HG02973 (cell line): ENCODE measurements at regions not wholly inside any gene's neighbourhood (a gene's known extent, or its start where the extent isn't known, plus 50 kb on each side); places are given as distances from the start of the nearest gene placed in this dataset.

Source experiments
- ATAC-seq: cut with Tn5 transposase; IDR thresholded peaks from one replicate; pipeline ENCODE4 v1.9.1; 2021; ENCODE audit warnings: moderate library complexity; ENCODE audit not compliant: unreplicated experiment

GRCh38 chr1:38622197-38622596, 237.4 kb downstream of the RRAGC start:
- no peak for ATAC-seq

GRCh38 chr1:38616846-38617245, 242.7 kb downstream of the RRAGC start:
- ATAC-seq, result no peak

DNA sequence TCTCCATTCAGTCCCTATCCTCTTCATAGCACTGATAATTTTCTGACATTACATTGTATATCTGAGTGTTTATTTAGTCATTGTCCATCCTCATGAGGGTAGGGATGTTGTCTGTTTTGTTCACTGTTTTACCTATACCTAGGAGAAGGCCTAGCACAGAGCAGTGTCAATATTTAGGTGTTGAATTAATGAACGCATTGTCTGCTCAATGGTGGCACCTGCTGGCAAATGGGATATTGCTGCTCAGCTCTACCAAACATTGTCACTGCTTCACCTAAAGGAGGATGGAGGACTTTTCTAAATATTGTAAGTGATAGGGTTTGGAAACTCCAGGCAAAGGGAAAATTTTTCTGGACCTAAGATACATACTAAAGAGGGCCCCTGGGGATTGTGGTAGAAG, 243.9 kb downstream of the RRAGC start:
- ATAC-seq, result no peak

- no peak for ATAC-seq
These were observed 244.7 kb downstream of the RRAGC start for GRCh38 chr1:38614861-38615260.

DNA sequence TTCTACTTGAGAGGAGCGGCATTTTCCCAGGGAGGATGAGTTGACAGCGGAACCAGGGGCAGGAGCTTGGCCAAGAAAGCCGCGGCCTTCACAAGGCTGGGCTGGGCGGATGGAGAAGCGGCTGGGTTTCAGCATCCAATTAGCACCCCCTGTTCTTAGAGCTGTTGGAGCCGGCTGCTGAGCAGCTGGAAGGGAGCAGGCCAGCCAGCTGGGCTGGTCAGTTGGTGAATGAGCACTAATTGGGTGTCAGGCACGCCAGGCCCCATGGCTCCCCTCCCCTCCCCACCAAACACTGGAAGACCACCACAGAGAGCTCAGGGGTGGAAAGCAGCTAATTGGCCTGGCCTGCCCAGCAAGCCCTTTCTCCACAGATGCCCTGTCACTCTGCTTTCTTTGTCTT, 245.6 kb downstream of the RRAGC start:
- no peak for ATAC-seq

DNA sequence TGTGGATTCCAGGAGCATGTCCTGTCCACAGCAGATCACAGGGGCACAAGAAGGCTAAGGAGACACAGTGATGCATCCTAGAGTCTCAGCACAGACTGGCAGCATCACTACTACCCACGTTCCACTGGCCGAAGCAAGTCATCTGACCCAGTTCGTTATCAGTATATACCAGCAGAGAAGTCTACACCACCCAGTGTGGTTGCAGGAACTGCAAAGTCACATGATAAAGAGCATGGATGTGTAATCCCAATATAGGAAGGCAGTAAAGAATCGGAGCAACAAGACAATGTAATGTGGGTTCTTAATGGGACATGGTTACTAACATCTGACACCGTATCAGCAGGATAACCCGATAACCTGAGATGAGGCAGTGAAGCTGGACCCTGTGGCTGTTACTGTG, 246.6 kb downstream of the RRAGC start:
- no peak for ATAC-seq

DNA sequence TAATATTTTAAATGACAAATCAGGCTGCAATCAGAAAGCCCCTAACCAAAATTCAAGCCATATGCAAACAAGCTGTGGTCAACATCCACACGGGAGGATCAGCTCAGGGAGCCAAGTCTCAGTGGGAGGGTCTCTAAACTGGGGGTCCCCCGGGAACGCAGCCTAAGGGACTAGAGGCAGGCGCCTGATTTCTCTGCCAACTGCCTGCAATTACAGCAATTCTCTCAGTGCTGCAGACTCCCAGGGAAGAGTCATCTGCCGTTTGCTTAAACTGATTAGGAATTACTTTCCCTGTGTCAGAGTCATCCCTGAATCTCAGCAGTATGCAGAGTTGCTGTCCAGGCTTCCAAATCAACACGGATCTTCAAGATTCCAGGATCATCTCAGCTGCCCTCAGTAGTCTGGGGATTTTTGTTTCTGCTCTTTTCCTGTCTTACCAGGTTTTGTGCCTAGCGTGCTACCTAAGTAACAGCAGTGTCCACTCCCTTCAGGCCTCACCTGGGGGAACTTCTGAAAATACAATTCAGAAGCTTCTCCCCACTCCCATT, 247.8 kb downstream of the RRAGC start:
- no peak for ATAC-seq

DNA sequence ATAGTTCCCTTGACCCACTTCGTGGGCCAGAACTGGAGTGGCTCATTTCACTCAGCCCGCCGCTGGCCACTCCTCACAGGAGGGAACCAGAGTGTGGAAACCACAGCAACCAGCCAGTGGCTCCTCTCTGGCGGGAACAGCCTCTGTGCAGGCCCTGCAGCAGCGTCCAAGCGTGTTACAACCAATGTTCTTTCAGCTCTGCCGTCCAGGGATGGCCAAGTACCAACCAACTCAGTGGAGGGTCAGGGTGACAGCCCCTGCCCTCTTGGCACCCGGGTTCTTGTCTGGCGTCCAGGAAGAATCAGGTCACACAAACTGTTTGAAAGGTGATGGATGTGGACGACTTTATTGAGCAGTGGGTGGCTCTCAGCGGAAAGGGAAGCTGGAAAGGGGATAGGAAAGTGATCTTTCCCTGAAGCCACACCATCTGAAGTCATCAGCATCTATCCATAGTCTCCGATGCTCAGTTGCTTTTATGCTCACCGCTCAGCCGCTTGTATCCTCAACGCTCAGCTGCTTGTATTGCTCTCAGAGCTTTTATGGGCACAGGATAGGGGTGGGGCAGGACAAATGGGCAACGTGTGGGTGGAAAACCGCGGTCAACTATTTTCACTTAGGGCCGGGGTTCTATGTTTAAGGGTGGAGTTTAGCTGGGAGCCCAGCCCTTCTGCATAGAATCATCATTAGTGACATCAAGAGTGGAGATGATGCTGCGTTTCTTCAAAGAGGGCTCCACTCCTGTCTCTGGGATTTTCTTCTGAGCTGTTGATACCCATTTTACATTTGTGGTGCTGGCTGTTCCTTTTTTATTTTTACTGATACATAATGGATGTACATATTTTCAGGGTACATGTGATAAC, 250.2 kb downstream of the RRAGC start:
- no peak for ATAC-seq

- no peak for ATAC-seq
These were observed 251.2 kb downstream of the RRAGC start for GRCh38 chr1:38608202-38608864.

DNA sequence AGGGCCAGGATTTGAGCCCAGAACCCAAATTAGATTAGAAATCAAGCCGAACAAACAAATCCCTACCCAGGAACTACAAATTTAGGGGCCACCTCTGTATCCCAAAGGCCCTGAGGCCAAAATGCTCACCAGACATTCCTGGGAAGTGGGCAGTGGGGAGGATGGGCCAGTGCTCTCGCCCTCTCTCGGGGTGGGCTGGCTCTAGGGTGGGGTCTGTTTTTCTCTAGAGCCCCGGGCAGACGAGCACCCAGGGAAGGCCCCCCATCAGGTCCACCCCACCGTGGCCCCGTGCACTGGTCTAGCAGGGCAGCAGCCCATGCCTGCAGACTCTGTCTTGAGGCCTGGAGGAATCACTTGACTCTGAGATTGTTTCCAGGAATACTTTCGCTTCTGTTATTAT, 252.0 kb downstream of the RRAGC start:
- no peak for ATAC-seq

DNA sequence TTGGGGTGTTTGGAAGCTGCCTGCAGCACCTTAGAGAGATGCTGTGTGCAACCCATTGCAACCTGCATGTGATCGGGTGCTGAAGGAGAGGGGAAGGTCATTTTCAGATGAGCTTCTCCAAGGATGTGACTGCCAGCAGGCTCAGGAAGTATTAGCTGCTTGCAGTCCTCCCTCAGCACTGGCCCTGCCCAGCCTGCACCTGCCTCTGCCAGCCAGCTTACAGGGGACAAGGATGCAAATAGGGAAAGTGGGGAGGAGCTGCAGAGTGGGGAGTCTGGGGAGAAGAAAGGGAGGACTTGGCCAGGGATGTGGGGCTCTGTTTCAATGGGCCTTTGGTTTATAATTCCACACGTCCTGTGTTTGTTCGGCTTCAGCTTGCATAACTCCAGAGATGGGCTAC, 254.5 kb downstream of the RRAGC start:
- ATAC-seq, result no peak

- ATAC-seq, result no peak
These were observed 255.7 kb downstream of the RRAGC start for GRCh38 chr1:38603907-38604306.

GRCh38 chr1:38600905-38601304, 258.7 kb downstream of the RRAGC start:
- no peak for ATAC-seq

GRCh38 chr1:38600286-38600685, 259.3 kb downstream of the RRAGC start:
- ATAC-seq, result no peak

DNA sequence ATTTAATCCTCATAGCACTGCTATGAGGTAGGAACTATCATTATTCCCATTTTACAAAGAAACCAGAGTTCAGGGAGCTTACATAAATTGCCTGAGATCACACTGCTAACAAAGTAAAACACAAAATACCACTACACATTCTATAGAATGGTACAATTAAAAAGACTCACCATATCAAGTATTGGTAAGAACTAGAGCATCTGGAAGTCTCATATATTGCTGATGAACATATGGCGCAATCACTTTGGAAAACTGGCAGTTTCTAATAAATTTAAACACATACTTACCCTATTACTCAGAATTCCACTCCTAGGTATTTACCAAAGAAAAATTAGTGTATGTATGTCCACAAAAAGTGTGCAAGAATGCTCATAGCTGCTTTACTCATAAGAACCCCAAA, 261.5 kb downstream of the RRAGC start:
- no peak for ATAC-seq

DNA sequence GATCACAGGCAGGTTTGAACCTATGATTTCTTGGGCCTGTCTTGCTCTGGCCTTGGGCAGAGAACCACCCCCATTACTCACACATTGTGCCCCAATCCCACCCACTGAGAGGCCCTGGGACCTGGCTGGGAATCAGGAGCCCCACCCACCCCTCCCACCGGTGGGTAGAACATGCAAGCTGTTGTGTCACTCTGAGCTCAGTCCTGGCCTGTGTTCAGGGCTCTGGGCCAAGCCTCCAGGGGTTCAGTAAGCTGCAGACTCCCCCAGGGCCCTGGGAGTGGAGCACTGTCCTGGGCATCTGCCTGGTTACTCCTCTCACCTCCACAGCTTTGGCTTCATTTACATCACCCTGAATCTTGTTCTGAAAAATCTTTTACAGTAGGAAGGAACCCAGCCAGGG, 270.5 kb downstream of the RRAGC start:
- no peak for ATAC-seq

- no peak for ATAC-seq
These were observed 271.8 kb downstream of the RRAGC start for GRCh38 chr1:38587766-38588165.

DNA sequence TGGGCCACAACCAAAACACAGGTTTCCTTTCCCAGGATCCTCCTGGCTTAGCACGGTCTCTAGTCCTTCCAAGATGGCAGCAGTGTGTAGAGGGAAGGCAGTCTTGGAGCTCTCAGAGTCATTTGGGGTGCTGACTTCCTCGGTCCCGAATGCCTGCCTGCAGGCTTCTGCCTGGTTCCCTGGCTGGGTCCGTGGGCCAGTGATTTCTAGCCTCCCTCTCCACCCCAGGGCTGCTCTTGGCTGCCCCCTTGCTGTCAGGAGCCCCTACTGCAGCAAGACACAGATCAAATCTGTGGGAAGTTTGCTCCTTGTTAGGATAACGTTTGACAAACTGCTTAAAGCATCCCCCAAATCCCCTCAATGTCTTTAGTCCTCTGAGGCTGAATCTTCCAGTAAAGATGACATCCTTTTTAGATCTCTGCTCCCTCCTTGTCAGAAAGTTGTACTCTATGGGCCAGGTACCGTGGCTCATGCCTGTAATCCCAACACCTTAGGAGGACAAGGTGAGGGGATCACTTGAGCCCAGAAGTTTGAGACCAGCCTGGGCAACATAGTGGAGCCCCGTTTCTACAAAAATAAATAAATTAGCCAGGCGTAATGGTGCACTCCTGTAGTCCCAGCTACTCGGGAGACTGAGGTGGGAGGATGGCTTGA, 272.5 kb downstream of the RRAGC start:
- ATAC-seq, result no peak

GRCh38 chr1:38585971-38586370, 273.6 kb downstream of the RRAGC start:
- ATAC-seq, result no peak

GRCh38 chr1:38585460-38585859, 274.1 kb downstream of the RRAGC start:
- ATAC-seq, result no peak

DNA sequence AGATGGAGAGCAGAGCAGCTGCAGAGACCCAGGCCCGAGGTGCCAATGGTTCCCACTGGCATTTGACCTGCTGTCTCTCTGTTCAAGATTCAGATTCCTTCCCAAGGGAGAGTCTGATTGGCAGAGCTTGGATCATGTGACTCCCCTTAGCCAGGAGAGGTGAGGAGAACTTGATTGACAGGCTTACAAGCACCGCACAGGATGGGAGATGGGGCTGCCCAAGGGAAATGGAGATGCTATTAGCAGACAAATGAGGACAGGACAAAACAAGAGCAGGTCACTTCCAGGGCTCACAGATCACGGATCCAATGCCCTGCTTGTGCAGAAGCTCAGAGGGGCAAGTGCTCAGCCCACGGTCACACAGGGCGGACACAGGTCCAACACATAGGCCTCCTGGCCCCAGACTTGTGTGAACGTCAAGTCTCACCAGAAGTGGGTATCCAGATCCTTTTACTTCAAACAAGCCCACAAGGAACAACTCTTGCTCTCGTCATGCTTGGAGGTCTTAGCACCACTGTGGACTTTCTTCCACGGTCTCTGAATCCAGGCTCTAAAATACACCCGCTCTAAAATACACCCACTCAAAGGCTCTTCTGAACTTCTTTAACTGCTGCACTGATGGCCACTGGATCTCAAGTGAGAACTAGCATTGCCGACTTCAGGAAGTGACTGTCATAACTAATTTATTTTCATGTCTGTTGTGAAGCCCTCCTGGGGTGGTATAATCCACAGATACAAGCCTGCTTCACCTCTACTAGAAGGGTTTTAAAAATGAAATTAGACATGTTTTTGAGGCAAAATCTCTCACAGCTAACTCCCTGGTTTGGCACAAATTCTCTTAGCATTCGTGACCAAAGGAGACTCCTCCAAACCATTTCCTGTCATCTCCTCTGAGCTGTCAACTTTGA, 274.9 kb downstream of the RRAGC start:
- ATAC-seq, result no peak
